ENCODE measurements at regions not wholly inside any gene's neighbourhood (a gene's known extent, or its start where the extent isn't known, plus 50 kb on each side); places are given as distances from the start of the nearest gene placed in this dataset.
A peak's percentile ranks its signal among the peaks of the same experiment; 100 is the strongest.

DNA sequence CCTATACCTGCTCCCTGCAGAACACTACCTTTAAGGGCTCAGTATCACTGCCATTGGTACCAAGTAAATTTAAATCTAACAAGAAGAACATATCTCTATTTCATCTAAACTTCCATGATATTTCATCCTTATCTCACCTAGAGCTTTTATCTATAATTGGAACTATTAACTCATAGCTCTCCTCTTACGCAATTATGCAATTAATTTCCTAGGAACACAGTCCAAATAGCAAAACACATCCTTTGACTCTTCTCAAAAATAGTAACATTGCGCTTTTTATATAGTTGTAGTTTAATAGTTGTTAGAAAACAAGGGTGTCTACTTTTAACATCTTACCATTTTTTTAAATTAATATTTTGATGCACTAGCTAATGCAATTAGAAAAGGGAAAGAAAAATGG is 986.8 kb upstream of the SLC35B3 start:
- intact Hi-C loops (cut with DNase I; ENCODE audit: low total_unique reads): no loop called here
- 84 to 91% (median 87%) methylated on average over 2 of the region's 2 CpGs for WGBS, 5 donors
- TF ChIP-seq POLR2A (IDR thresholded peaks at IDR 0.05) (no peak), CTCF (IDR thresholded peaks at IDR 0.05 in 8 of 11, conservative IDR thresholded peaks at IDR 0.05 in 3 of 11) (no peak), POLR2AphosphoS5 (IDR thresholded peaks at IDR 0.05) (no peak)
- no peak overlapping the region for H3K27ac ChIP-seq
- H3K9me3 ChIP-seq: no peaks in the 10 kb centered on the region
- H3K36me3 ChIP-seq: no peaks in the 10 kb centered on the region
- H3K4me1 ChIP-seq: no peaks in the 10 kb centered on the region
- H3K4me3 ChIP-seq: no peak overlapping the region
- no peaks in the 10 kb centered on the region for H3K27me3 ChIP-seq (replicated peaks in 1 of 7)
- DNase-seq: no peak

- intact Hi-C loops (cut with DNase I; ENCODE audit: low total_unique reads): no loop called here
Measured at GRCh38 chr6:9420316-9421015, 985.1 kb upstream of the SLC35B3 start.

DNA sequence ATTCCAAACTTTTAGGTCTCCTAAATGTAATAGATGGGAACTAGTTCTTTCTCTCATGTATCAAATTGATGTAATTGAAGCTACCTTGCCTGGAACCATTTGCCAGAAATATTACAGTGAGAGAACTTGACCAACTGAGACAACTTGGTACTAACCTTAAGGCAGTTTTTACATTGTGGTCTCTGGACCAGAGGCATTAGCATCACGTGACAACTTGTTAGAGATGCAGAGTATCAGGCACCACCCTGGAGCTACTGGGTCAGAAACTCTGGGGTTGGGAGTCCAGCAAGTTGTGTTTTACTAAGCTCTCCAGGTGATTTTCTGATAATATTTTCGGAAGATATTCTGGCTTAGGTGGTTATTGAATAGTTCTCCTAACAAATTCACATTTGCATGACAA is 982.1 kb upstream of the SLC35B3 start:
- DNase-seq: no peak
- TF ChIP-seq POLR2AphosphoS5 (IDR thresholded peaks at IDR 0.05) (no peak), POLR2A (IDR thresholded peaks at IDR 0.05) (no peak), CTCF (IDR thresholded peaks at IDR 0.05 in 8 of 11, conservative IDR thresholded peaks at IDR 0.05 in 3 of 11) (no peak)
- Histone ChIP-seq H3K4me3 (no peak overlapping the region), H3K4me1 (no peaks in the 10 kb centered on the region), H3K36me3 (no peaks in the 10 kb centered on the region), H3K9me3 (no peaks in the 10 kb centered on the region), H3K27ac (no peak overlapping the region), H3K27me3 (replicated peaks in 1 of 7) (no peaks in the 10 kb centered on the region)
- WGBS, 5 donors: 60 to 84% (median 75%) methylated on average over 2 of the region's 2 CpGs
- intact Hi-C loops (cut with DNase I; ENCODE audit: low total_unique reads): no loop called here

More at GRCh38 chr6:9420316-9421015, 985.1 kb upstream of the SLC35B3 start:
- Histone ChIP-seq H3K27ac (no peak overlapping the region), H3K4me3 (no peak overlapping the region), H3K4me1 (no peaks in the 10 kb centered on the region), H3K36me3 (no peaks in the 10 kb centered on the region), H3K27me3 (replicated peaks in 1 of 7) (no peaks in the 10 kb centered on the region), H3K9me3 (no peaks in the 10 kb centered on the region)
- no peak for DNase-seq
- WGBS, 5 donors: 55 to 78% (median 70%) methylated on average over 6 of the region's 6 CpGs
- TF ChIP-seq POLR2AphosphoS5 (IDR thresholded peaks at IDR 0.05) (no peak), CTCF (IDR thresholded peaks at IDR 0.05 in 8 of 11, conservative IDR thresholded peaks at IDR 0.05 in 3 of 11) (no peak), POLR2A (IDR thresholded peaks at IDR 0.05) (no peak)

DNA sequence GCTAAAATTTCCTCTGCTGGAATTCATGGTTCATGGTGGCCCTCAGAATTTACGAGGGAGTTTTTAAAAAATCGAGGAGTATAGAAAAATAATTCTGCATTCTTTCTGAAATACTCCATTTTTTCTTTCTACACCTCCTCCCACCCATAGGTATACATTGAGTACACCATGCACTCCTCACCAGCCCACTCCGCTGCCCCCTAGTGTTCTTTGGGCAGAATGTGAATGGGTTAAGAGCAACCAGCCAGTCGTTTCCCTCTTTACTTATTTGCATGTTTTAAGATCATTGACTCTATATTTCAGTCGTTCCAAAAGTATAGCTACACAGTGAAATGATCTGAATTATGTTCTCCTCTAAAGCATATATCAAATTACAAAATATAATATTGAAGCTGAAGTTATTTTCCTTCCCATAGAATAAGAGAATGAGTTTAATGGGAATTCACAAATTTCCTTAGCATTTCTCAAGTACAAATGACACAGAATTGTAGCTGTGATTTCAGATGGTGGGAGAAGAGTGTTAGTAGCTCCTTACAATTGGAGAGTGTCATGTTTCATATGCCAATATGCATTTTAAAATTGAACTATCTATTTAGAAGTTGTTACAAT is 977.7 kb upstream of the SLC35B3 start:
- 21 to 31% (median 24%) methylated on average over 5 of the region's 5 CpGs for WGBS, 5 donors
- Histone ChIP-seq H3K36me3 (no peaks in the 10 kb centered on the region), H3K27ac (no peak overlapping the region), H3K4me1 (no peaks in the 10 kb centered on the region), H3K27me3 (replicated peaks in 1 of 7) (no peaks in the 10 kb centered on the region), H3K4me3 (no peak overlapping the region), H3K9me3 (no peaks in the 10 kb centered on the region)
- TF ChIP-seq CTCF (IDR thresholded peaks at IDR 0.05 in 8 of 11, conservative IDR thresholded peaks at IDR 0.05 in 3 of 11) (peak in 2 of 11 experiments; percentile 28 to 36), POLR2A (IDR thresholded peaks at IDR 0.05) (no peak)
- no peak for DNase-seq
- intact Hi-C loops (cut with DNase I; ENCODE audit: low total_unique reads): no loop called here

Data from spleen (tissue), 11 donors.